A673 (cell line): ENCODE measurements at regions not wholly inside any gene's neighbourhood (a gene's known extent, or its start where the extent isn't known, plus 50 kb on each side); places are given as distances from the start of the nearest gene placed in this dataset.

Source experiments
- CTCF ChIP-seq: fragments of 300-800, 200-600 bp; sonication (generic); conservative IDR thresholded peaks from 2 replicates; pipeline ENCODE4 v1.5.1; 2017; ENCODE audit warnings: low read depth, mild to moderate bottlenecking, antibody characterized with exemption, low read length, moderate library complexity, mixed read lengths
- EZH2 ChIP-seq: fragments of 200-600 bp; sonication (generic); IDR thresholded peaks from 2 replicates; pipeline ENCODE4 v1.6.1; 2017; ENCODE audit warnings: borderline replicate concordance, low read depth, mild to moderate bottlenecking, mixed read lengths, antibody characterized with exemption, low read length; ENCODE audit not compliant: poor library complexity, severe bottlenecking

GRCh38 chr5:167155387-167156005, 1135.9 kb upstream of the WWC1 start:
- TF ChIP-seq CTCF, result no peak
- TF ChIP-seq EZH2, result no peak
